ENCODE measurements at regions not wholly inside any gene's neighbourhood (a gene's known extent, or its start where the extent isn't known, plus 50 kb on each side); places are given as distances from the start of the nearest gene placed in this dataset.

GRCh38 chr6:165722022-165722421 lies 59.0 kb upstream of the PDE10A start:
- H3K27ac ChIP-seq = no peak overlapping the region
- no peak for TF ChIP-seq CTCF (conservative IDR thresholded peaks at IDR 0.05)
- no peak for TF ChIP-seq ZFX (IDR thresholded peaks at IDR 0.05)

GRCh38 chr6:165721356-165721755 lies 58.3 kb upstream of the PDE10A start:
- TF ChIP-seq CTCF (conservative IDR thresholded peaks at IDR 0.05) (no peak), ZFX (IDR thresholded peaks at IDR 0.05) (no peak)

GRCh38 chr6:165718491-165718891 lies 55.5 kb upstream of the PDE10A start:
- TF ChIP-seq CTCF (conservative IDR thresholded peaks at IDR 0.05) (no peak), ZFX (IDR thresholded peaks at IDR 0.05) (no peak)
- no peak overlapping the region for H3K27ac ChIP-seq

More at GRCh38 chr6:165721356-165721755, 58.3 kb upstream of the PDE10A start:
- H3K27ac ChIP-seq = no peak overlapping the region

- no peak overlapping the region for H3K27ac ChIP-seq
- TF ChIP-seq CTCF (conservative IDR thresholded peaks at IDR 0.05) = no peak
These were observed 54.9 kb upstream of the PDE10A start for GRCh38 chr6:165717732-165718465.

GRCh38 chr6:165716886-165717285 lies 53.8 kb upstream of the PDE10A start:
- no peak for TF ChIP-seq CTCF (conservative IDR thresholded peaks at IDR 0.05)
- TF ChIP-seq ZFX (IDR thresholded peaks at IDR 0.05) = no peak
- no peak overlapping the region for H3K27ac ChIP-seq

- no peak for TF ChIP-seq ZFX (IDR thresholded peaks at IDR 0.05)
- no peak for TF ChIP-seq CTCF (conservative IDR thresholded peaks at IDR 0.05)
- no peak overlapping the region for H3K27ac ChIP-seq
These were observed 52.4 kb upstream of the PDE10A start for GRCh38 chr6:165715428-165715827.

GRCh38 chr6:165714907-165715306 lies 51.9 kb upstream of the PDE10A start:
- no peak for TF ChIP-seq ZFX (IDR thresholded peaks at IDR 0.05)
- TF ChIP-seq CTCF (conservative IDR thresholded peaks at IDR 0.05) = no peak
- no peak overlapping the region for H3K27ac ChIP-seq
